ENCODE measurements at regions not wholly inside any gene's neighbourhood (a gene's known extent, or its start where the extent isn't known, plus 50 kb on each side); places are given as distances from the start of the nearest gene placed in this dataset.

DNA sequence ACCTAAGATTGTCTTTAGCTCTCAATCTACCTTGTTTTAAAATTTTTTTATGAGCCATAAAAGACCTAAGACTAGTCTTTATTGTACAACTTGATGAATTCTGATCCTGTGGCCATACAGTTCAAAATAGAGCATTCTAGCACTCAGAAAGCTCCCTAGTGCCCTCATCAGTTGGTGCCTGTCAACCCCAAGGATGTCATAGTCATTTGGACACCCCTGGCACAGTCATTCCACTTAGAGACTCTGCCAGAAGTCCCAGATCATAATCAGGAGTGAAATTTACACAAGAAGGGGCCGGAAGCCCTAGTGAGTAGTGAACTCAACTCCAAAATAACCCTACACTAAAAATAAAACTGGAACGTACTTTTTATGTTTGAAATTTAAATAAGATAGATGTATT lies 80.0 kb upstream of the INSIG1 start:
- DNase-seq = no peak

DNA sequence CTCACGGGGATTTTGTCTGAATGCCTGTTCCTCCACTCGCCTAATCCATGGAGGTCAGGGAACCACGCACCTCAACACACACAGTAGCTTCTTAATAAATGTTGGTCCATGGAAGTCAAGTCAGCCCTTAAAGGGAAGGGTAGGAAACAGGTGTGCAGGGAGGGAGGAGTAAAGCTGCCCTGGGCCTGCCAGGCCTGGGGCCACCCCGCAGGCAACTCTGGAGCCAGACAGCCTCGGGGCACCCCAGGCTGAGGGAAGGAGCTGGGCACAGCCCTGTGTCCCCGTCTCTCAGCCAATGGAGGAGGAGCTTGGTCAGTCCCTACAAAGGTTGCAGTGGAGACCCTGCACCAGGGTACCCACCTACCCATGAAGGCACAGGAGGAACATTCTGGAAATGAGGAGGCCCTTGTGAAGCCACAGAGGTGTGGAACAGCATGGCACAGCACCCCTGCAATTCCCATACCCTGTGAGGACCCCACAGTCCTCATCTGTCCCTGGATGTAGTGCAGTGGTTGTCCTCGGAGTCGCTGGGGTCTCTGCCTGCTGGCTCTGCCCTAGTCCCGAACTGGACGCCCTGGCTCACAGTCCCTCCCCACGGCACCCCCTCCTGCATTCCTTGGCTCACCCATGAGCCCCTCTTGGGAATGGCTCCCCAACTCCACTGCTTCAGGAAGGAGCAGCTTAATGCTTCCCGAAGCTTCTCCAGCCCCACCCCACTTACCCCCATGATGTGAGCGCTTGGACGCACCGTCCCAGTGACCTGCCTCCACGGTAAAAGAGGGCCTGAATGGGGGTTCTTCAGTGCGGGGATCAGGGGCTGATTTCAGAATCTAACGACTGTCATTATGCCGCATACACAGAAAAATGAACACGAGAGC lies 79.2 kb upstream of the INSIG1 start:
- no peak for DNase-seq

GRCh38 chr7:155219154-155219531 lies 78.5 kb upstream of the INSIG1 start:
- no peak for DNase-seq

DNA sequence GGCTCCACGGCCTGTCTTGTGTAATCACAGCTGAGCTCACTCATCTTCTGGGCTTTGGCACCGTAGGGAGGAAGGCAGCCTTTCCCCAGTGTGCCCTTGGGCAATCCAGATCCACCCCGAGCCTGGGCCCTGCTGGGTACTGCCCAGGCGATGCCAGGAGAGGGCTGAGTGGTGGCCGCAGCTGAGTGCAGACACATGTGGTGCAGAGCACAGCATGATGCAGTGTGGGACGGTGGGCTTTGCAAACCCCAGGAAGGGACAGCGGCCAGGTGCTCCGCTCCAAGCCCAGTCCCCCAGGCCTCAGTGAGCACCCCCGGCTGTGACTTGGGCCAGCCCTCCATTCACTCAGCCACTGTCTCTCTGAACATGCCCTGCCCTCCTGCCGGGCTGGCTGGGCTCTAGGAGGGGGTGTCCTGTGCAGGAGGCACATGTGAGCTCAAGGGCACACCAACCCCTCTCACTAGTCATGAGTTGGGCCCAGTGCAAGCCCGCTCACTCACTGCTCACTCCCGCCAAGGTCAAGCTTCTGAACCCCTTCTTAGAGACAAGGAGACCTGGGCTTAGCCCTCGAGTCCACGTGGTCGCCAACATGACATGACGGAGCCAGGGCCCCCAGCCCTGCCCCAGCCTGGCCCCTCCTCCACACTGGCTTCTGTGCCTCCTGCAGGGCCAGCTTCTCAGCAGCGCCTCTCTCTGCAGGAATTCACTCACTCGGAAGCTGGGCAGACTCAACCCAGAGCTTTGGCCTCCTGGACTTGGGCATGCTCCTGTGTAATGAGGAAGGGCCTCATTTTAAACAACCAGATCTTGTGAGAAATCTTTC lies 77.5 kb upstream of the INSIG1 start:
- no peak for DNase-seq

GRCh38 chr7:155220903-155221302 lies 76.8 kb upstream of the INSIG1 start:
- DNase-seq = no peak

DNA sequence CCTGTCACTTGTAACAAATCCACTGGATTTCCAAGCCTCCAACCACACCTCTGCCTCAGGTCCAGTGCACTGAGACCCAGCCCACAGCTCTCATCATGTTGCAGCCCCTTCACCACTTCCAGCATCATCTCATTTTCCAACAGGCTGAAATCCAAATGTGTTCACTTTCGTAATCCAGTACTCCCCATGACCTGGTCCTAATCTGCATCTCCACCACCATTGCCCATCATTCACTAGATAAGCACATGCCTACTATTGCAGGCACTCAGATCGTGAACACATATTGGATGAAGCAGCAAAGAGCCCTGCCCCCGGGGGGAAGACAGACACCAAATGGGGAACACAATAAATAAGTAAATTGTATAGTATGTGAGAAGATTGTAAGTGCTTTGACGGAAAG lies 76.1 kb upstream of the INSIG1 start:
- no peak for DNase-seq

- DNase-seq = no peak
These were observed 75.6 kb upstream of the INSIG1 start for GRCh38 chr7:155222061-155222460.

GRCh38 chr7:155222573-155222972 lies 75.1 kb upstream of the INSIG1 start:
- DNase-seq = no peak

DNA sequence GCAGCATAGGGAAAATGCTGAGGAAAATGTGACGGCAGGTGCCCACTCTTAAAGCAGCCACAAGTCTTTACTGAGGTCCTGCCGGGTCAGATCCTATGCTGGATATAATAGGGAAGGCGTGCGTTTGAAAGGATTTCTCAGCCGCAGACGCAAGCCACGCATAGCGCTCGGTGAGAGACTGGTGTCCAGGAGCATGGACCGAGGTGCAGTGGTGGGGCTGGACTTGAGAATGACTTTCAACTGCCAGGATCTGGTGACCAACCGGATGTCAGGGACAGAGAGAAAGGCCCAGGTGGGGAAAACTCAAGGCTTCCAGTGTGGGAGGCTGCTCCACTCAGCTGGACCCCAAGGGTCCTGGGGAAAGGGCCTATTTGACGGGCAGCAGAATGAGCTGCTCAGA lies 74.7 kb upstream of the INSIG1 start:
- DNase-seq = no peak

GRCh38 chr7:155223503-155223902 lies 74.2 kb upstream of the INSIG1 start:
- DNase-seq = no peak

DNA sequence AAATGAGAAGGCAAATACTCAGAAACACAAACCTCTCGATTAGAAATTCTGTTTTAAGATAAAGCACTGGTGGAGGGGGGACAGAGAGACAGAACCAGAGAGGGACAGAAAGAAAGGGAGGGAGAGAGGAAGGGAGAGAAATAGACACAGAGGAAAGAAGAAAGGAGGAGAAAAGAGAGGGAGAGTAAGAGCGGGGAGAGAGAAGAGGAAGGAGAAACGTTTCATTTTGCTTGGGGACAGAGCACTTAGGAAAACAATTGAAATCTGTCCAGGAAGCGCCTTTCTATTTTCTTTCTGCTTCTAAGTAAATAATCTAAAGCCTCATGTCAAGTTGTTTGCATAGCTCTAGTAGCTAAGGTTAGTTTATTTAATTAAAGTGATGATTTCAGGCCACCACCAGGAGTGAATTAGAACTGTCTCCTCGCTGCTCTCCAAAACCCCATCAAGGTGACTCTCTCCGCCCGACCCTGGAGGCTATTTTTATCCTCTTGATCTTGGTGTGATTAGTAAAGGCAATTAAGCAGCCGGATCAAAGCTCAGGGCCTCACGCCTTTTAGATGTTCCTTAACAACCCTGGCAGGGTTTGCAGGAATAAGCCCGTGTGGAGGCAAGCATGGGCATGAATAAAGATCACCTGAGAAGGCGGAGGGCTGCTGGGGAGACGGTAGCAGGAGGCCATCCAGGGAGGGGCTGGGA lies 73.4 kb upstream of the INSIG1 start:
- DNase-seq = no peak

DNA sequence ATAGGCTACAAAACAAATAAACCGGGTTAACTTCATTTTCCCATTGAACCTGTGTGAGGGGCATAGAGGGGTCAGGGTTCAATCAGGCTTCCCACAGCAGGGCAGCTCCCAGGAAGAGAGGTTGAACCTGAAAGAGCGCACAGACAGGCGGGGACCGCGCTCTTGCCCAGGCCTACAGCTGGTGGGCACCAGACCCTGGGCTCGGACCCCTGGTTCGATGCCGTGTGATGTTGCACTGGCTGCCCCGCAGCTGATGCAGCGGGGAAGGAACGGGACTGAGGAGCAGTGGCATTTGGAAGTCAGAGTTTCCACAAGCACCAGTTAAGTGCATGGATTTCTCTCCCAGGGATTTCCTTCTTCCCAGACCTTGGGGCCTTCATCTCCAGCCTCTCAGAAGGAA lies 72.6 kb upstream of the INSIG1 start:
- no peak for DNase-seq

GRCh38 chr7:155225516-155225915 lies 72.2 kb upstream of the INSIG1 start:
- no peak for DNase-seq

DNA sequence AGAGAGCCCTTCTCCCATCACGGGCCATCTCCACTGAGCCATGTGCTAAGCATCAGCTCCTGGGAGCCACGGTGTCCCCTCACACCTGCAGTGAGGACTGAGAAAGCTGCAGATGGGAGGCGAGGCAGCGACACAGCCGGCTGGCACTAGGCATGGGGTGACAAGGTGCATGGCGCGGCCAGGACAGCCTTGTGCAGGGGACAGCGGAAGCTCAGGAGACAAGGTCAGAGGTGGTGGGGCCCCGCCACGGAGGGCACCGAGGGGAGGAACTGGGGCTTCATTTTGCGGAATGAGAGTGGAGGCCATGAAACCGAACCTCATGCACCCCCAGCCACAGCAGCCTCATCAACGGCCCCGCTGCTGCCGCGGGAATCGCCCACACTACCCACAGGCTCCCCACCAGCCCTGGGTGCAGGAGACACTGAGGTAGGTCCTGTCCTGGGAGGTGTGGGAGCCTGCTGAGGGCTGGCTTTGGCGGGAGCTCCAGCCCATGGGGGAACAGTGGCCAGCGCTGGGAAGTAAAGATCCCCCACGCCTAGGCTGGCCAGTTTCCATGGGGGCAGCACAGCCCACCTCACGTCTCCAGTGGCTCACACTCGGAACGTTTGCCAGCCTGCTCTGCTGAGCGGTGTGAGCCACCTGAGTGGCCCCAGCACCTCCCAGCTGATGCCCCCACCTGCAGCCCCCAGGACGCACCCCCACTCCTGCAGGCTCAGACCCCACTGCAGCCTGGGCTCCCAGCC lies 71.2 kb upstream of the INSIG1 start:
- no peak for DNase-seq

GRCh38 chr7:155227004-155227787 lies 70.5 kb upstream of the INSIG1 start:
- DNase-seq = no peak

- DNase-seq = no peak
These were observed 69.8 kb upstream of the INSIG1 start for GRCh38 chr7:155227788-155228458.

DNA sequence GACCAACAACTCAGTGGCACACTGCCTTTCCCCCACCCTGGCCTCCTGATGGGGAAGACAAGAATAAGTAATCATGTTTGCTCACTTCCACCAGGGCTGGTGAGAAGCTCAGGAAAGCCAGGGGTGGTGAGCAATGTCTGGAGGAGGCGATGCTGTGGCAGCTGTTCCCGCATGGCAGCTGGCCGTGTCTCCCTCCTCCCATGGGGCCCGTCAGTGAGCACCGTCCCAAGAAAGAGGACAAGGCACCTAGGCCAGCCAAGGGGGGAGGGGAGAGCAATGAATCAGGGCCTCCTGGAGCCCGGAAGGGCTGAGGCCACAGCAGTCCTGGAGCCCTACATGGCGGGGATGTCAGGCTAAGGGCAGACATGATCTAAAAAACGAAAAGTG lies 69.2 kb upstream of the INSIG1 start:
- DNase-seq = no peak

DNA sequence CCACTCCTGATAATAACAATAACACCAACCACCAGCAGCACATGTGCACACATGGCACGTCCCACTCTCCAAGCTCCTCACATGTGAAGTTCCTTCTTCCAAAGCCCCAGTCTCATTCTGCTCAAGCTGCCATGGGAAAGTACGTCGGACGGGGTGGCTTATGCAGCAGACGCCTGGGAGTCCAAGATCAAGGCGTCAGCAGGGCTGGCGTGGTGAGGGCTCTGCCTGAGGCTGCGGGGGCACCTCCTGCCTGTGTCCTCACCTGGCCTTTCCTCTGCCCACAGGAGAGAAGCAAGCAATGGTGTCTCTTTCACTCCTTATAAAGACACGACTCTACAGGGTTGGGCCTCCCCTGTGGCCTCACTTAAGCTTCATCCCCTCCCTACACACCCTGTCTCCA lies 68.8 kb upstream of the INSIG1 start:
- no peak for DNase-seq

DNA sequence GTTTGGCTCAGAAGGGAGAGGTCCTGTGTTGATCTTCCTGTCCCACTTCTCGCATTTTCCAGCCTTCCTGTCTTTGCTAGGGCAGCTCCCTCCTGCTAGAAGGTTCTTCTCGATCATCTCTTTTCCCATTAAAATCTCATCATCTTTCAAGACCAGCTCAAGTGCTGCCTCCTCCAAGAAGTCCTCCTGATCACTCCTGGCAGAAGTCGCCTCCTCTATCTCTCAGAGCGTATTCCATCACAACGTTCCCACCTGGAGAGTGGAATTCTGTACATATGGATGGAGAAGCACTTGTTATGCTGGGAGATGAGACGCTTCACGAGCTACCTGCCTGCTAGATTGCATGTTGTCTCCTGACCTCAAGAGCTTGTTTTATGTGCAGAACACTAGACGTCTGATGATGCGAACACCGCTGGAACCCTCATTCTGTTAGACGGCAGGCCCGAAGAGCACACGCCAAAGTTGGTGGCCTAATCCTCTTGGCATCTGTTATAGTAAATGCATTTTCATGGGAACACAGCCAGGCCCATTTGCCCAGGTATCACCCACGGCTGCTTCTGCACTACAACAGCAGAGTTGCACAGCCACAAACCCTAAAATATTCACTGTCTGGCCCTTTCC lies 68.0 kb upstream of the INSIG1 start:
- no peak for DNase-seq

DNA sequence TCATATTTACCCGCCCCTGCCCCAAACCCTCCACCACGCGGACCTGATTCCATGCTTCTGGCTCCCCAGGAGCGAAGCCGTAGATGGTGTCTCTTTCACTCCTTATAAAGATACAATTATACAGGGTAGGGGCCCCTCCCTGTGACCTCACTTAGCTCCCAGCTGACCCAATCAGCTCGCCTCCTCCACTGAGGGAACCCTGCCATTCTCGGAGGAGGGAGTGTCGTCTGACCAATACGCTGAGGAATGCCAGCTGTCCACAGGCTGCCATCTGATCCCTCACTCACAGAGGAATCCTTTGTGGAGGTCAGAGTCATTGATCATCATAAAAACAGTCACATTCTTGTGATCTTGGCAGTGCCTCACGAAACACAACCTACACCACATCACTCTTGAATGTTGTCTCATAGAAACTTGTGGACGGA lies 67.5 kb upstream of the INSIG1 start:
- no peak for DNase-seq

DNA sequence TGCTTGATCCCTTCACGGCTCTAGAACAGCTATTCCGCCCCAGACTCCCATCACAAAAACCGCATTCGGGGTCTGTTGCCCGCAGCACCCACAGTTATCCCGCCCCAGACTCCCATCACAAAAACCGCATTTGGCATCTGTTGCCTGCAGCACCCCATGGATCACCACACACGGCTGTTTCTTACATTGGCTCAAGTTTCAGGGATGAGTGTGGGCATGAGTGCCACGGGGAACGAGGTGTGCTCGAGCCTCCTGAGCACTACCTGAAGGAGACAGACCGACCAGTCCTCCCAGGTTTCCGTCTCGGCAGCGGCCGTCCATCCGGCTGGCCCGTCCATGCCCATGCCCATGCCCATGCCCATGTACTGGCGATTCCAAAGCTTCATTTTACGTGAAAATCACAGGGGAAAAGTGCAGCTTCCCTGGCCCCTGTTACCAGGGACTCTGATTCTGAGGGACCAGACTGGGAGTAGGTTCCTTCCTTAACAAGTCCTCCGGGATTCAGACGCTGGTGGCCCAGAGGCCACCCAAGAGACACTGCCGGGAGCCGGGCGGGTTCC lies 66.4 kb upstream of the INSIG1 start:
- no peak for DNase-seq
